WTC11 (cell line): ENCODE measurements at regions not wholly inside any gene's neighbourhood (a gene's known extent, or its start where the extent isn't known, plus 50 kb on each side); places are given as distances from the start of the nearest gene placed in this dataset.
"Not testable (repeated sequence)": the region's sequence is repeated elsewhere in the genome, so short reads cannot be mapped to it uniquely, and the experiment has no call there.

Source experiments
- ATAC-seq: fragments of 200-7000 bp; cut with Tn5 transposase; 2 replicates; pipeline ENCODE4 v1.10.0; 2021; ENCODE audit warnings: mild to moderate bottlenecking, moderate library complexity
- CTCF ChIA-PET: fragments of 300-600 bp; sonication (Branson Sonifier 250); formaldehyde crosslinking; loops from one replicate; lab custom pipeline; 2021; ENCODE audit warnings: antibody characterized with exemption; lab: Charles Lee
- POLR2A ChIA-PET: fragments of 350-600 bp; sonication (Branson Sonifier 250); formaldehyde crosslinking; loops from one replicate; lab custom pipeline; 2021; ENCODE audit warnings: antibody characterized with exemption; lab: Charles Lee
- DNase-seq: peaks from one replicate; pipeline ENCODE4 v3.0.0; 2021; ENCODE audit warnings: low spot score
- H3K27ac Mint-ChIP-seq: 2 replicates; pipeline ENCODE4 v1.8.0; 2021; ENCODE audit warnings: mixed read lengths
- H3K27me3 Mint-ChIP-seq: 2 replicates; pipeline ENCODE4 v1.8.0; 2021; ENCODE audit warnings: low read depth, mild to moderate bottlenecking, moderate library complexity, mixed read lengths
- H3K36me3 Mint-ChIP-seq: 2 replicates; pipeline ENCODE4 v1.8.0; 2021; ENCODE audit warnings: mixed read lengths
- H3K4me1 Mint-ChIP-seq: 2 replicates; pipeline ENCODE4 v1.8.0; 2022; ENCODE audit warnings: mixed read lengths
- H3K4me3 Mint-ChIP-seq: 2 replicates; pipeline ENCODE4 v1.8.0; 2021; ENCODE audit warnings: mild to moderate bottlenecking, moderate library complexity, mixed read lengths
- H3K9me3 Mint-ChIP-seq: 2 replicates; pipeline ENCODE4 v1.8.0; 2021; ENCODE audit warnings: mixed read lengths
- CBFB ChIP-seq: sonication (generic); formaldehyde crosslinking; IDR thresholded peaks from 2 replicates; pipeline ENCODE4 v1.8.1; 2022; ENCODE audit warnings: mild to moderate bottlenecking, low read depth, missing genetic modification reagents
- CREM ChIP-seq: sonication (generic); formaldehyde crosslinking; IDR thresholded peaks from 2 replicates; pipeline ENCODE4 v1.8.1; 2022; ENCODE audit warnings: mild to moderate bottlenecking, missing genetic modification reagents, moderate library complexity
- ETV6 ChIP-seq: sonication (generic); formaldehyde crosslinking; IDR thresholded peaks from 2 replicates; pipeline ENCODE4 v1.8.1; 2022; ENCODE audit warnings: mild to moderate bottlenecking, missing genetic modification reagents
- MXD4 ChIP-seq: fragments of 250-450 bp; sonication (Bioruptor Pico); IDR thresholded peaks from 2 replicates; pipeline ENCODE4 v1.8.0; 2021; ENCODE audit warnings: mild to moderate bottlenecking, moderate library complexity, borderline replicate concordance
- NFATC4 ChIP-seq: fragments of 250-450 bp; sonication (Bioruptor Pico); IDR thresholded peaks from 2 replicates; pipeline ENCODE4 v1.9.0; 2021; ENCODE audit warnings: mild to moderate bottlenecking
- NFE2L1 ChIP-seq: sonication (generic); formaldehyde crosslinking; IDR thresholded peaks from 2 replicates; pipeline ENCODE4 v1.8.1; 2023; ENCODE audit warnings: missing genetic modification reagents
- NR2C2 ChIP-seq: sonication (generic); formaldehyde crosslinking; IDR thresholded peaks from 2 replicates; pipeline ENCODE4 v1.8.0; 2022; ENCODE audit warnings: mild to moderate bottlenecking, missing genetic modification reagents
- RORB ChIP-seq: fragments of 250-450 bp; sonication (Bioruptor Pico); IDR thresholded peaks from 2 replicates; pipeline ENCODE4 v1.9.0; 2021; ENCODE audit warnings: mild to moderate bottlenecking
- TP53 ChIP-seq: sonication (generic); formaldehyde crosslinking; IDR thresholded peaks from 2 replicates; pipeline ENCODE4 v1.8.1; 2023; ENCODE audit warnings: mild to moderate bottlenecking, missing genetic modification reagents
- ZNF416 ChIP-seq: fragments of 250-450 bp; sonication (Bioruptor Pico); IDR thresholded peaks from 2 replicates; pipeline ENCODE4 v1.9.0; 2021; ENCODE audit warnings: mild to moderate bottlenecking, inconsistent platforms
- ZNF671 ChIP-seq: fragments of 250-450 bp; sonication (Bioruptor Pico); IDR thresholded peaks from 2 replicates; pipeline ENCODE4 v1.8.0; 2021; ENCODE audit warnings: mild to moderate bottlenecking
- TF ChIP-seq, protein P1 (sequence below): sonication (generic); formaldehyde crosslinking; IDR thresholded peaks from 2 replicates; pipeline ENCODE4 v1.8.0; 2022; ENCODE audit warnings: mild to moderate bottlenecking, missing genetic modification reagents
- TF ChIP-seq, protein P2 (sequence below): fragments of 250-450 bp; sonication (Bioruptor Pico); IDR thresholded peaks from 2 replicates; pipeline ENCODE4 v1.9.0; 2021; ENCODE audit warnings: mild to moderate bottlenecking
- TF ChIP-seq, protein P3 (sequence below): sonication (generic); formaldehyde crosslinking; IDR thresholded peaks from 2 replicates; pipeline ENCODE4 v1.8.0; 2022; ENCODE audit warnings: mild to moderate bottlenecking, missing genetic modification reagents
- TF ChIP-seq, protein P4 (sequence below): sonication (generic); formaldehyde crosslinking; IDR thresholded peaks from 2 replicates; pipeline ENCODE4 v1.8.1; 2022; ENCODE audit warnings: mild to moderate bottlenecking, missing genetic modification reagents, moderate library complexity, borderline replicate concordance

DNA sequence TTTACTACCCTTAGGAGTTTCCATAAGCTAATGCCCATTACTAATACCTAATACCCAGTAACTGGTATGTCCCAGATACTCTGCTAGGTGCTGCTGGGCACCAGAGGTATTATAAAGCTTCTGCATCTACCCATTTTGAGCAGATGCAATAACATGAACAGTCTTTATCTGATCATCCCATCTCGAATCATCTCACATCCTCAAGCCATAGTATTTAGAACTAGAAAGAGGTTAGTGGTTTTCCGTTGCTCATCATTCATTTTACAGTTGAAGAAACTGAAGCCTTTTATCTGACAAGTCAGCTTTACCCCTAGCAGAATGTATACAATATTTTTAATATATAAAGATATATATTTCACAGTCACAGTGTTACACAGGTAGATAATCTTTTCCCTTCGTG lies 99.1 kb upstream of the TCF4 start:
- Mint-ChIP-seq H3K27me3 (no peaks in the 10 kb centered on the region), H3K36me3 (no peaks in the 10 kb centered on the region), H3K4me1 (peaks cover 13% of the 10 kb centered on the region), H3K9me3 (no peaks in the 10 kb centered on the region), H3K27ac (no peak overlapping the region), H3K4me3 (no peak overlapping the region)
- no peak for DNase-seq
- no peak for ATAC-seq
- CTCF ChIA-PET, result no interaction called here
- POLR2A ChIA-PET, result no interaction called here
- TF ChIP-seq CREM (no peak), NFATC4 (CRISPR knock-in tag) (no peak), NFE2L1 (CRISPR knock-in tag) (no peak)

DNA sequence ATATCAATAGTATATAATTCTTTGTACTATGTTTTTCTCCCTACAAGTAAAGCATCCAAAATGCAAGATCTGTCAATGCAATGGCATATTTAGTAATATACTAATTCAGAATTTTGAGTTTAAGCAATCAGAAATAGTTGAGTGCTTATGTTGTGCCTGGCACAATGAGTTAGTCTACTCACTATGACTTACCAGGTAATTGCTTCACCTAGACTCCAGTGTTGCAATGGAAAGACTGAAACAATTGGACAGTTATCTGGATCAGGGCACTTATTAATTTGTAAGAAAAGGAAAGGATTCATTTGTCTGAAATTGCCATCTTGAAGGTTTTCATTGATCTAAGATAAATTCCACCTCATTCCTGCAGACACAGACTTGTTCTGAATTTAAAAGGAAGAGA lies 97.6 kb upstream of the TCF4 start:
- ATAC-seq (no peak), DNase-seq (no peak)
- Mint-ChIP-seq H3K4me1 (peaks cover 13% of the 10 kb centered on the region), H3K36me3 (no peaks in the 10 kb centered on the region), H3K9me3 (no peaks in the 10 kb centered on the region), H3K4me3 (no peak overlapping the region), H3K27me3 (no peaks in the 10 kb centered on the region), H3K27ac (no peak overlapping the region)
- TF ChIP-seq, protein P1, sequence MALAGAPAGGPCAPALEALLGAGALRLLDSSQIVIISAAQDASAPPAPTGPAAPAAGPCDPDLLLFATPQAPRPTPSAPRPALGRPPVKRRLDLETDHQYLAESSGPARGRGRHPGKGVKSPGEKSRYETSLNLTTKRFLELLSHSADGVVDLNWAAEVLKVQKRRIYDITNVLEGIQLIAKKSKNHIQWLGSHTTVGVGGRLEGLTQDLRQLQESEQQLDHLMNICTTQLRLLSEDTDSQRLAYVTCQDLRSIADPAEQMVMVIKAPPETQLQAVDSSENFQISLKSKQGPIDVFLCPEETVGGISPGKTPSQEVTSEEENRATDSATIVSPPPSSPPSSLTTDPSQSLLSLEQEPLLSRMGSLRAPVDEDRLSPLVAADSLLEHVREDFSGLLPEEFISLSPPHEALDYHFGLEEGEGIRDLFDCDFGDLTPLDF (CRISPR knock-in tag), result no peak
- no peak for TF ChIP-seq RORB
- POLR2A ChIA-PET, result no interaction called here
- CTCF ChIA-PET, result no interaction called here

DNA sequence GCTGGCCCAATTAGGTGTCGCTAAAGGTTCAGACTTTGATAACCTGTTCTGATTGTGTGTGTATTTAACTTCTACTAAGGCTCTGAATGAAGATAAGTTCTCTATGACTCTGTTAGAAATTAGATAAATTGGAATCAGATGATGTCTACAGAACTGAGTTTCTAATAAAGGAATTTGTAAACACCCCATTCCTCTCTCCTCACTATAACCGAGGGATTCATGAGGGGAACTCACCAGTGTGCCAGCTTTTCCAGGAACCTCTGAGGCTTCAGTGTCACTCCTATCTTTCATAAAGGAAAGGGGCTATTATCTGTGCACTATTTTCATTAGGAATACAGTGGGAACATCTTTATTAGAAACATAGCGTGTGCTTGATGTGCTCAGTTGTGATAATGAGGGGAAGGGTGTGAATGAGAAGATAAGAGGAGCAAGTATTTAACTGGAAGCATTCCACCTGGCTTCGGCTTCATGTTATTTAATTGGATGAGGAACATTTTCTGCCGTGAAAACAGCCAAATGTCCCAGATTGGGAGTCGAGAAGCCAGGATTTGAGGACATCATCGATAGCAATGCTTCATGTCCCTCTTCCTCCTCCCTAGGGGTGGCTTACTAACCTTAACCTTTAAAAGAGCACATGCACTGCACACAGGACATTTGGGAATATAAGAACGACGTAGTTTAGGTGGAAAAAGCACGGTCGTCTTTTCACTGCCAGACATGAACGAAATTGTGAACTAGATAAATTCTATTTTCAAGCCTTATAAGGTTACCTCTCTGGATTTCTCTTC lies 84.8 kb upstream of the TCF4 start:
- Mint-ChIP-seq H3K27ac (no peak overlapping the region), H3K27me3 (no peaks in the 10 kb centered on the region), H3K4me1 (peaks cover 5% of the 10 kb centered on the region), H3K4me3 (no peak overlapping the region), H3K36me3 (peaks cover 10% of the 10 kb centered on the region), H3K9me3 (peaks cover 33% of the 10 kb centered on the region)
- TF ChIP-seq, protein P2, sequence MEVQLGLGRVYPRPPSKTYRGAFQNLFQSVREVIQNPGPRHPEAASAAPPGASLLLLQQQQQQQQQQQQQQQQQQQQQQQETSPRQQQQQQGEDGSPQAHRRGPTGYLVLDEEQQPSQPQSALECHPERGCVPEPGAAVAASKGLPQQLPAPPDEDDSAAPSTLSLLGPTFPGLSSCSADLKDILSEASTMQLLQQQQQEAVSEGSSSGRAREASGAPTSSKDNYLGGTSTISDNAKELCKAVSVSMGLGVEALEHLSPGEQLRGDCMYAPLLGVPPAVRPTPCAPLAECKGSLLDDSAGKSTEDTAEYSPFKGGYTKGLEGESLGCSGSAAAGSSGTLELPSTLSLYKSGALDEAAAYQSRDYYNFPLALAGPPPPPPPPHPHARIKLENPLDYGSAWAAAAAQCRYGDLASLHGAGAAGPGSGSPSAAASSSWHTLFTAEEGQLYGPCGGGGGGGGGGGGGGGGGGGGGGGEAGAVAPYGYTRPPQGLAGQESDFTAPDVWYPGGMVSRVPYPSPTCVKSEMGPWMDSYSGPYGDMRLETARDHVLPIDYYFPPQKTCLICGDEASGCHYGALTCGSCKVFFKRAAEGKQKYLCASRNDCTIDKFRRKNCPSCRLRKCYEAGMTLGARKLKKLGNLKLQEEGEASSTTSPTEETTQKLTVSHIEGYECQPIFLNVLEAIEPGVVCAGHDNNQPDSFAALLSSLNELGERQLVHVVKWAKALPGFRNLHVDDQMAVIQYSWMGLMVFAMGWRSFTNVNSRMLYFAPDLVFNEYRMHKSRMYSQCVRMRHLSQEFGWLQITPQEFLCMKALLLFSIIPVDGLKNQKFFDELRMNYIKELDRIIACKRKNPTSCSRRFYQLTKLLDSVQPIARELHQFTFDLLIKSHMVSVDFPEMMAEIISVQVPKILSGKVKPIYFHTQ (CRISPR knock-in tag), result no peak
- no peak for TF ChIP-seq ZNF416 (CRISPR knock-in tag)
- DNase-seq, result no peak
- no peak for ATAC-seq
- ChIA-PET CTCF (no interaction called here), POLR2A (no interaction called here)

DNA sequence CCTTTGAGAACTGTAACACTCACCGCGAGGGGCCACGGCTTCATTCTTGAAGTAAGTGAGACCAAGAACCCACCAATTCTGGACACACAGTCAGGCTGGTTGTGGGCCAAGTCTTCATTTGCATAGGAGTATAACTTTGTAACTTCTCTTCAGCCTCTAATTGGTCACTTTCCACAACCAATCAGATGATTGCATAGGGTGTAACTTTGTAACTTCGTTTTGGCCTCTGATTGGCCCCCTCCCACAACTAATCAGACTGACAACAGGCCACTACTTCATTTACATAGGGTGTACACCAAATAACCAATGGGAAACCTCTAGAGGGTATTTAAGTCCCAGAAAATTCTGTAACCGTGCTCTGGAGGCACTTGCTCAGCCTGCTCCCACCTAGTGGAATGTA lies 77.5 kb upstream of the TCF4 start:
- TF ChIP-seq TP53 (CRISPR knock-in tag), result no peak
- TF ChIP-seq, protein P3, sequence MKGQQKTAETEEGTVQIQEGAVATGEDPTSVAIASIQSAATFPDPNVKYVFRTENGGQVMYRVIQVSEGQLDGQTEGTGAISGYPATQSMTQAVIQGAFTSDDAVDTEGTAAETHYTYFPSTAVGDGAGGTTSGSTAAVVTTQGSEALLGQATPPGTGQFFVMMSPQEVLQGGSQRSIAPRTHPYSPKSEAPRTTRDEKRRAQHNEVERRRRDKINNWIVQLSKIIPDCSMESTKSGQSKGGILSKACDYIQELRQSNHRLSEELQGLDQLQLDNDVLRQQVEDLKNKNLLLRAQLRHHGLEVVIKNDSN, result no peak
- TF ChIP-seq, protein P4, sequence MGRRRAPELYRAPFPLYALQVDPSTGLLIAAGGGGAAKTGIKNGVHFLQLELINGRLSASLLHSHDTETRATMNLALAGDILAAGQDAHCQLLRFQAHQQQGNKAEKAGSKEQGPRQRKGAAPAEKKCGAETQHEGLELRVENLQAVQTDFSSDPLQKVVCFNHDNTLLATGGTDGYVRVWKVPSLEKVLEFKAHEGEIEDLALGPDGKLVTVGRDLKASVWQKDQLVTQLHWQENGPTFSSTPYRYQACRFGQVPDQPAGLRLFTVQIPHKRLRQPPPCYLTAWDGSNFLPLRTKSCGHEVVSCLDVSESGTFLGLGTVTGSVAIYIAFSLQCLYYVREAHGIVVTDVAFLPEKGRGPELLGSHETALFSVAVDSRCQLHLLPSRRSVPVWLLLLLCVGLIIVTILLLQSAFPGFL (CRISPR knock-in tag), result no peak
- no peak for TF ChIP-seq ETV6 (CRISPR knock-in tag)
- no peak for TF ChIP-seq ZNF416 (CRISPR knock-in tag)
- TF ChIP-seq CBFB (CRISPR knock-in tag), result no peak
- TF ChIP-seq MXD4, result no peak
- no peak for TF ChIP-seq CREM
- no peak for TF ChIP-seq NR2C2
- no peak for TF ChIP-seq ZNF671 (CRISPR knock-in tag)
- TF ChIP-seq, protein P2 (CRISPR knock-in tag), result no peak
- no peak overlapping the region for H3K27ac Mint-ChIP-seq
- peaks cover 20% of the 10 kb centered on the region for H3K9me3 Mint-ChIP-seq
- DNase-seq (no peak), ATAC-seq (no peak)
- no peaks in the 10 kb centered on the region; the same call in 1 of the 2 replicates for H3K27me3 Mint-ChIP-seq
- no peak overlapping the region for H3K4me3 Mint-ChIP-seq
- CTCF ChIA-PET, result no interaction called here
- H3K4me1 Mint-ChIP-seq, result no peaks in the 10 kb centered on the region
- peaks cover 9% of the 10 kb centered on the region for H3K36me3 Mint-ChIP-seq
- POLR2A ChIA-PET, result no interaction called here

DNA sequence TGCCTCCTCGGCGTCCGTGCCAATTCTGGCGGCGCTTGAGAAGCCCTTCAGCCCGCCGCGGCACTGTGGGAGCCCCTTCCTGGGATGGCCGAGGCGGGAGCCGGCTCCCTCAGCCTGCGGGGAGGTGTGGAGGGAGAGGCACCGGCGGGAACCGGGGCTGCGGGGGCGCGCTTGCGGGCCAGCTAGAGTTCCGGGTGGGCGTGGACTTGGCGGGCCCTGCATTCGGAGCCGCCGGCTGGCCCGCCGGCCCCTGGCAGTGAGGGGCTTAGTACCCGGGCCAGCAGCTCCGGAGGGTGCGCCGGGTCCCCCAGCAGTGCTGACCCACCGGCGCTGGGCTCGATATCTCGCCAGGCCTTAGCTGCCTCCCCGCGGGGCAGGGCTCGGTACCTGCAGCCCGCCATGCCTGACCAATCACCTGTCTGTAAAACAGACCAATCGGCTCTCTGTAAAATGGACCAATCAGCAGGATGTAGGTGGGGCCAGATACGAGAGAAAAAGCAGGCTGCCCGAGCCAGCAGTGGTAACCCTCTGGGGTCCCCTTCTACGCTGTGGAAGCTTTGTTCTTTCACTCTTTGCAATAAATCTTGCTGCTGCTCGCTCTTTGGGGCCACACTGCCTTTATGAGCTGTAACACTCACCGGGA lies 76.9 kb upstream of the TCF4 start:
- peaks cover 20% of the 10 kb centered on the region for H3K9me3 Mint-ChIP-seq
- H3K4me3 Mint-ChIP-seq, ATAC-seq, H3K27me3 Mint-ChIP-seq, POLR2A ChIA-PET, H3K4me1 Mint-ChIP-seq, CTCF ChIA-PET, H3K36me3 Mint-ChIP-seq, DNase-seq, H3K27ac Mint-ChIP-seq: not testable (repeated sequence)
